ENCODE measurements at regions not wholly inside any gene's neighbourhood (a gene's known extent, or its start where the extent isn't known, plus 50 kb on each side); places are given as distances from the start of the nearest gene placed in this dataset.

DNA sequence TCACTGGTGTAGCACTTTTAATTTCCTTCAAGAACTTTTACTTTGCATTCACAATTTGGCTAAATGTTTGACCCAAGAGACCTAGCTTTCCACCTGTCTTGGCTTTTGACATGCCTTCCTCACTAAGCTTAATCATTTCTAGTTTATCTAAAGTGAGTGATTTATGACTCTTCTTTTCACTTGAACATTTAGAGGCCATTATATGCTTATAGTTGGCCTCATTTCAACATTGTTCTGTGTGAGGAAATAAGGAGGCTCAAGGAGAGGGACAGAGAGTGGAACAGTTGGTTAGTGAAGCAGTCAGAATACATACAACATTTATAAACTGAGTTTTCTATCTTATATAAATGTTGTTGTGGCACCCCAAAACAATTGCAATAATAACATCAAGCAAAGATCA is 489.3 kb upstream of the CDH2 start:
- TF ChIP-seq, protein P1, sequence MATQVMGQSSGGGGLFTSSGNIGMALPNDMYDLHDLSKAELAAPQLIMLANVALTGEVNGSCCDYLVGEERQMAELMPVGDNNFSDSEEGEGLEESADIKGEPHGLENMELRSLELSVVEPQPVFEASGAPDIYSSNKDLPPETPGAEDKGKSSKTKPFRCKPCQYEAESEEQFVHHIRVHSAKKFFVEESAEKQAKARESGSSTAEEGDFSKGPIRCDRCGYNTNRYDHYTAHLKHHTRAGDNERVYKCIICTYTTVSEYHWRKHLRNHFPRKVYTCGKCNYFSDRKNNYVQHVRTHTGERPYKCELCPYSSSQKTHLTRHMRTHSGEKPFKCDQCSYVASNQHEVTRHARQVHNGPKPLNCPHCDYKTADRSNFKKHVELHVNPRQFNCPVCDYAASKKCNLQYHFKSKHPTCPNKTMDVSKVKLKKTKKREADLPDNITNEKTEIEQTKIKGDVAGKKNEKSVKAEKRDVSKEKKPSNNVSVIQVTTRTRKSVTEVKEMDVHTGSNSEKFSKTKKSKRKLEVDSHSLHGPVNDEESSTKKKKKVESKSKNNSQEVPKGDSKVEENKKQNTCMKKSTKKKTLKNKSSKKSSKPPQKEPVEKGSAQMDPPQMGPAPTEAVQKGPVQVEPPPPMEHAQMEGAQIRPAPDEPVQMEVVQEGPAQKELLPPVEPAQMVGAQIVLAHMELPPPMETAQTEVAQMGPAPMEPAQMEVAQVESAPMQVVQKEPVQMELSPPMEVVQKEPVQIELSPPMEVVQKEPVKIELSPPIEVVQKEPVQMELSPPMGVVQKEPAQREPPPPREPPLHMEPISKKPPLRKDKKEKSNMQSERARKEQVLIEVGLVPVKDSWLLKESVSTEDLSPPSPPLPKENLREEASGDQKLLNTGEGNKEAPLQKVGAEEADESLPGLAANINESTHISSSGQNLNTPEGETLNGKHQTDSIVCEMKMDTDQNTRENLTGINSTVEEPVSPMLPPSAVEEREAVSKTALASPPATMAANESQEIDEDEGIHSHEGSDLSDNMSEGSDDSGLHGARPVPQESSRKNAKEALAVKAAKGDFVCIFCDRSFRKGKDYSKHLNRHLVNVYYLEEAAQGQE (IDR thresholded peaks at IDR 0.05; ENCODE audit: insufficient replicate concordance, low read depth): no peak
- TF ChIP-seq, protein P2, sequence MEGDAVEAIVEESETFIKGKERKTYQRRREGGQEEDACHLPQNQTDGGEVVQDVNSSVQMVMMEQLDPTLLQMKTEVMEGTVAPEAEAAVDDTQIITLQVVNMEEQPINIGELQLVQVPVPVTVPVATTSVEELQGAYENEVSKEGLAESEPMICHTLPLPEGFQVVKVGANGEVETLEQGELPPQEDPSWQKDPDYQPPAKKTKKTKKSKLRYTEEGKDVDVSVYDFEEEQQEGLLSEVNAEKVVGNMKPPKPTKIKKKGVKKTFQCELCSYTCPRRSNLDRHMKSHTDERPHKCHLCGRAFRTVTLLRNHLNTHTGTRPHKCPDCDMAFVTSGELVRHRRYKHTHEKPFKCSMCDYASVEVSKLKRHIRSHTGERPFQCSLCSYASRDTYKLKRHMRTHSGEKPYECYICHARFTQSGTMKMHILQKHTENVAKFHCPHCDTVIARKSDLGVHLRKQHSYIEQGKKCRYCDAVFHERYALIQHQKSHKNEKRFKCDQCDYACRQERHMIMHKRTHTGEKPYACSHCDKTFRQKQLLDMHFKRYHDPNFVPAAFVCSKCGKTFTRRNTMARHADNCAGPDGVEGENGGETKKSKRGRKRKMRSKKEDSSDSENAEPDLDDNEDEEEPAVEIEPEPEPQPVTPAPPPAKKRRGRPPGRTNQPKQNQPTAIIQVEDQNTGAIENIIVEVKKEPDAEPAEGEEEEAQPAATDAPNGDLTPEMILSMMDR (IDR thresholded peaks at IDR 0.05; ENCODE audit: insufficient read depth, low read length): no peak
- TF ChIP-seq GABPA (IDR thresholded peaks at IDR 0.05; ENCODE audit: low read depth): no peak
- no peak for TF ChIP-seq SPI1 (IDR thresholded peaks at IDR 0.05; ENCODE audit: borderline replicate concordance, low read depth)
